Endothelial cell of umbilical vein (primary cell): ENCODE measurements at regions not wholly inside any gene's neighbourhood (a gene's known extent, or its start where the extent isn't known, plus 50 kb on each side); places are given as distances from the start of the nearest gene placed in this dataset.

Experiments
- BruUV-seq: library from RNA; stranded (reverse); fragments of 400-500 nt; replicated peaks from 2 replicates; lab custom pipeline; 2021; lab: Mats Ljungman, UMichigan
- CTCF ChIA-PET: fragments of 300-600, 350-600 bp; sonication (Branson Sonifier 250); formaldehyde crosslinking; loops from one replicate; lab custom pipeline; 2021; ENCODE audit warnings: antibody characterized with exemption, inconsistent platforms; lab: Charles Lee
- POLR2A ChIA-PET: fragments of 300-600, 350-600 bp; sonication (Branson Sonifier 250); formaldehyde crosslinking; loops from one replicate; lab custom pipeline; 2021; ENCODE audit warnings: antibody characterized with exemption, inconsistent platforms; lab: Charles Lee
- DNase-seq: peaks from one replicate; pipeline ENCODE4 v3.0.0-alpha.2; 2011; ENCODE audit warnings: low read depth, low spot score
- FAIRE-seq: peaks from 2 replicates; lab custom pipeline; 2011; peaks lifted over from hg19 to GRCh38; lab: Jason Lieb, UNC
- H2AFZ ChIP-seq: 2 replicates; pipeline ENCODE4 v1.6.0; 2012; ENCODE audit warnings: low read depth, low read length, control low read depth, inconsistent platforms
- H3K27ac ChIP-seq: 2 replicates; pipeline ENCODE4 v1.5.1; 2011; ENCODE audit warnings: low read depth, mild to moderate bottlenecking, control low read depth, low read length, moderate library complexity; ENCODE audit not compliant: insufficient read depth
- H3K27me3 ChIP-seq, 2 experiments: 2 replicates each; pipeline versions ENCODE4 v1.6.0 to v1.6.1; 2011; ENCODE audit warnings: low read length in 2 of 2, mixed read lengths in 1 of 2; ENCODE audit not compliant: control insufficient read depth in 2 of 2, insufficient read depth in 2 of 2
- H3K36me3 ChIP-seq, 2 experiments: 2 replicates in 1 of 2; 3 replicates in 1 of 2; pipeline ENCODE4 v1.5.1; 2011; ENCODE audit warnings: low read length in 2 of 2, mild to moderate bottlenecking in 1 of 2, moderate library complexity in 1 of 2; ENCODE audit not compliant: control insufficient read depth in 2 of 2, insufficient read depth in 2 of 2; ENCODE audit errors: extremely low read depth in 1 of 2
- H3K4me1 ChIP-seq: 3 replicates; pipeline ENCODE4 v1.5.1; 2011; ENCODE audit warnings: mild to moderate bottlenecking, low read length; ENCODE audit not compliant: control insufficient read depth, insufficient read depth; ENCODE audit errors: extremely low read depth
- H3K4me2 ChIP-seq: 2 replicates; pipeline ENCODE4 v1.6.1; 2011; ENCODE audit warnings: low read length, control low read depth, mixed read lengths; ENCODE audit not compliant: insufficient read depth
- H3K4me3 ChIP-seq, 3 experiments: fragments of 200-600 bp in 1 of 3; sonication (generic), shearing (Covaris generic) in 1 of 3; replicated peaks in 1 of 3; 2 replicates each; pipeline ENCODE4 v1.5.1; 2011 to 2016; ENCODE audit warnings: control low read depth in 3 of 3, low read length in 3 of 3, mild to moderate bottlenecking in 2 of 3, inconsistent platforms in 1 of 3, low read depth in 1 of 3, moderate library complexity in 1 of 3; ENCODE audit not compliant: insufficient read depth in 1 of 3
- H3K79me2 ChIP-seq: 2 replicates; pipeline ENCODE4 v1.6.0; 2012; ENCODE audit warnings: low read length, inconsistent platforms; ENCODE audit not compliant: control insufficient read depth, insufficient read depth
- H3K9ac ChIP-seq: replicated peaks from 2 replicates; pipeline ENCODE3; 2011; ENCODE audit warnings: low read length, control low read depth; ENCODE audit not compliant: insufficient read depth; ENCODE audit errors: extremely low read depth
- H3K9me1 ChIP-seq: replicated peaks from 3 replicates; pipeline ENCODE4 v1.6.0; 2011; ENCODE audit warnings: mild to moderate bottlenecking, low read length; ENCODE audit not compliant: control insufficient read depth, insufficient read depth; ENCODE audit errors: extremely low read depth
- H3K9me3 ChIP-seq: replicated peaks from 2 replicates; pipeline ENCODE4 v1.5.1; 2012; ENCODE audit warnings: low read length, inconsistent platforms; ENCODE audit not compliant: control insufficient read depth, insufficient read depth
- H4K20me1 ChIP-seq: replicated peaks from 2 replicates; pipeline ENCODE3; 2011; ENCODE audit warnings: mild to moderate bottlenecking, low read length; ENCODE audit not compliant: control insufficient read depth, insufficient read depth; ENCODE audit errors: extremely low read depth
- CTCF ChIP-seq, 2 donors: IDR thresholded peaks; 1 replicate in 1 of 2; 2 replicates in 1 of 2; pipeline ENCODE4 v1.5.1; 2011; ENCODE audit warnings: low read length in 2 of 2, mild to moderate bottlenecking in 2 of 2, moderate library complexity in 2 of 2, control low read depth in 1 of 2, inconsistent platforms in 1 of 2, low read depth in 1 of 2; ENCODE audit not compliant: insufficient read depth in 1 of 2; ENCODE audit errors: extremely low read depth in 1 of 2
- EZH2 ChIP-seq: IDR thresholded peaks from 2 replicates; pipeline ENCODE4 v1.6.1; 2012; ENCODE audit warnings: borderline replicate concordance, low read depth, mild to moderate bottlenecking, moderate library complexity, low read length, inconsistent platforms; ENCODE audit not compliant: severe bottlenecking
- FOS ChIP-seq: IDR thresholded peaks from 2 replicates; pipeline ENCODE4 v1.6.1; 2011; ENCODE audit warnings: mild to moderate bottlenecking, low read length, moderate library complexity, borderline replicate concordance; ENCODE audit not compliant: insufficient read depth
- GATA2 ChIP-seq: IDR thresholded peaks from 2 replicates; pipeline ENCODE4 v1.7.0; 2011; ENCODE audit warnings: low read depth, mild to moderate bottlenecking, moderate library complexity, mixed read lengths, low read length; ENCODE audit not compliant: insufficient read length, insufficient read depth
- JUN ChIP-seq: IDR thresholded peaks from 2 replicates; pipeline ENCODE4 v1.6.1; 2011; ENCODE audit warnings: borderline replicate concordance, low read depth; ENCODE audit not compliant: insufficient read length, insufficient read depth
- MYC ChIP-seq: IDR thresholded peaks from one replicate; pipeline ENCODE4 v1.6.1; 2011; ENCODE audit warnings: mild to moderate bottlenecking, low read depth, low read length
- POLR2A ChIP-seq: IDR thresholded peaks from 2 replicates; pipeline ENCODE4 v1.6.1; 2012; ENCODE audit warnings: low read depth, mild to moderate bottlenecking, control low read depth, low read length
- POLR2AphosphoS5 ChIP-seq: IDR thresholded peaks from 2 replicates; pipeline ENCODE4 v1.6.1; 2012; ENCODE audit warnings: low read depth, mild to moderate bottlenecking, control low read depth, low read length, moderate library complexity; ENCODE audit not compliant: insufficient read depth
- dilution Hi-C: fragments of 300-500 bp; cut with MboI; formaldehyde crosslinking; loops from one replicate; pipeline ENCODE4 v1.15.0; 2019; ENCODE audit warnings: low sequenced_read_pairs; ENCODE audit not compliant: extremely low pct_ligation_motif_present
- intact Hi-C: fragments of 100-400 bp; cut with micrococcal nuclease; formaldehyde crosslinking; loops from one replicate; pipeline ENCODE4 v1.10.0; 2022
- TF ChIP-seq, protein P1 (sequence below): IDR thresholded peaks from 2 replicates; pipeline ENCODE4 v1.6.1; 2011; ENCODE audit not compliant: insufficient read depth, insufficient read length

GRCh38 chr7:46943996-46944395, 637.9 kb downstream of the TNS3 start:
- POLR2A ChIA-PET, result no interaction called here
- H4K20me1 ChIP-seq, result no peaks in the 10 kb centered on the region
- CTCF ChIA-PET, result interaction anchor here (1.2 kb wide), 1 partner anchor 11 kb away, joined by 5 read pairs; no protein-coding TSS in a partner anchor

More at GRCh38 chr7:46943996-46944395, 637.9 kb downstream of the TNS3 start:
- intact Hi-C loops, result no loop called here
- BruUV-seq, result no TSS peak
- Histone ChIP-seq H3K9me1 (no peaks in the 10 kb centered on the region), H3K4me3 (no peak overlapping the region), H3K4me1 (no peaks in the 10 kb centered on the region), H2AFZ (no peak overlapping the region), H3K9ac (no peak overlapping the region), H3K27me3 (no peaks in the 10 kb centered on the region), H3K9me3 (no peaks in the 10 kb centered on the region), H3K27ac (no peak overlapping the region), H3K79me2 (no peaks in the 10 kb centered on the region), H3K36me3 (no peaks in the 10 kb centered on the region), H3K4me2 (no peak overlapping the region)
- no peak for FAIRE-seq
- DNase-seq, result no peak
- TF ChIP-seq MYC (no peak), POLR2A (no peak), POLR2AphosphoS5 (no peak), GATA2 (no peak), JUN (no peak), EZH2 (no peak), CTCF (IDR thresholded peaks at IDR 0.05; ENCODE audit: extremely low read depth in 1 of 2, insufficient read depth in 1 of 2, low read depth in 1 of 2, low read length in 2 of 2) (no peak), FOS (no peak)
- TF ChIP-seq, protein P1, sequence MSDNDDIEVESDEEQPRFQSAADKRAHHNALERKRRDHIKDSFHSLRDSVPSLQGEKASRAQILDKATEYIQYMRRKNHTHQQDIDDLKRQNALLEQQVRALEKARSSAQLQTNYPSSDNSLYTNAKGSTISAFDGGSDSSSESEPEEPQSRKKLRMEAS, result no peak
- dilution Hi-C loops, result no loop called here
